Nephron progenitor cell (in vitro differentiated cells): ENCODE measurements at regions not wholly inside any gene's neighbourhood (a gene's known extent, or its start where the extent isn't known, plus 50 kb on each side); places are given as distances from the start of the nearest gene placed in this dataset.

Source experiments
- DNase-seq: peaks from one replicate; pipeline ENCODE4 v3.0.0; 2021
- H3K27ac Mint-ChIP-seq: 2 replicates; pipeline ENCODE4 v1.8.0; 2021; ENCODE audit warnings: mild to moderate bottlenecking, moderate library complexity, mixed read lengths
- H3K27me3 Mint-ChIP-seq: 2 replicates; pipeline ENCODE4 v1.8.0; 2021; ENCODE audit warnings: mild to moderate bottlenecking, low read depth, mixed read lengths; ENCODE audit not compliant: poor library complexity
- H3K36me3 Mint-ChIP-seq: 2 replicates; pipeline ENCODE4 v1.8.0; 2021; ENCODE audit warnings: low read depth, mixed read lengths
- H3K4me1 Mint-ChIP-seq: 2 replicates; pipeline ENCODE4 v1.8.0; 2021; ENCODE audit warnings: mixed read lengths
- H3K4me3 Mint-ChIP-seq: 2 replicates; pipeline ENCODE4 v1.8.0; 2021; ENCODE audit warnings: mild to moderate bottlenecking, moderate library complexity, mixed read lengths
- H3K9me3 Mint-ChIP-seq: 2 replicates; pipeline ENCODE4 v1.8.0; 2021; ENCODE audit warnings: mild to moderate bottlenecking, moderate library complexity, mixed read lengths
- TF ChIP-seq, protein P1 (sequence below): fragments of 200-600 bp; sonication (generic); IDR thresholded peaks from 2 replicates; pipeline ENCODE4 v1.5.0; 2021; ENCODE audit warnings: antibody characterized with exemption

DNA sequence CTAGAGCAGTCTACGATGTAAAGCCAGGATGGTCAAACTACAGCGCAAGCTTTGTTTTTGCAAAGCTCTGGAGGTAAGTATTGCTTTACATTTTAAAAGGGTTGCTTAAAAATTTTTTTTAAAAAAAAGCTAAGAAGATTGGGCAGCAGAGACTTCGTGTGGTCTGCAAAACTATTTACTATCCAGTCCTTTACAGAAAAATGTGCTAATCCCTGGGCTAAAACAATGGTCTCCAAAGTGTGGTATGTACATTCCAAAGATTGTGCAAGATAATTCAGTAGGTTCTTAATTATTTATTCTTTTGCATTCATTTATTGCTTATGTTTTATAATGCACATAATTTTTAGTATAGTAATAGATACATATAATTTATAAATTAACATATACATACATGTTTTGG lies 113.2 kb downstream of the MFAP3L start:
- TF ChIP-seq, protein P1, sequence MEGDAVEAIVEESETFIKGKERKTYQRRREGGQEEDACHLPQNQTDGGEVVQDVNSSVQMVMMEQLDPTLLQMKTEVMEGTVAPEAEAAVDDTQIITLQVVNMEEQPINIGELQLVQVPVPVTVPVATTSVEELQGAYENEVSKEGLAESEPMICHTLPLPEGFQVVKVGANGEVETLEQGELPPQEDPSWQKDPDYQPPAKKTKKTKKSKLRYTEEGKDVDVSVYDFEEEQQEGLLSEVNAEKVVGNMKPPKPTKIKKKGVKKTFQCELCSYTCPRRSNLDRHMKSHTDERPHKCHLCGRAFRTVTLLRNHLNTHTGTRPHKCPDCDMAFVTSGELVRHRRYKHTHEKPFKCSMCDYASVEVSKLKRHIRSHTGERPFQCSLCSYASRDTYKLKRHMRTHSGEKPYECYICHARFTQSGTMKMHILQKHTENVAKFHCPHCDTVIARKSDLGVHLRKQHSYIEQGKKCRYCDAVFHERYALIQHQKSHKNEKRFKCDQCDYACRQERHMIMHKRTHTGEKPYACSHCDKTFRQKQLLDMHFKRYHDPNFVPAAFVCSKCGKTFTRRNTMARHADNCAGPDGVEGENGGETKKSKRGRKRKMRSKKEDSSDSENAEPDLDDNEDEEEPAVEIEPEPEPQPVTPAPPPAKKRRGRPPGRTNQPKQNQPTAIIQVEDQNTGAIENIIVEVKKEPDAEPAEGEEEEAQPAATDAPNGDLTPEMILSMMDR: no peak
- Mint-ChIP-seq H3K27me3 (no peaks in the 10 kb centered on the region), H3K36me3 (no peaks in the 10 kb centered on the region), H3K9me3 (peaks cover 20% of the 10 kb centered on the region), H3K4me3 (no peak overlapping the region), H3K27ac (no peak overlapping the region), H3K4me1 (no peaks in the 10 kb centered on the region)
- DNase-seq: no peak

DNA sequence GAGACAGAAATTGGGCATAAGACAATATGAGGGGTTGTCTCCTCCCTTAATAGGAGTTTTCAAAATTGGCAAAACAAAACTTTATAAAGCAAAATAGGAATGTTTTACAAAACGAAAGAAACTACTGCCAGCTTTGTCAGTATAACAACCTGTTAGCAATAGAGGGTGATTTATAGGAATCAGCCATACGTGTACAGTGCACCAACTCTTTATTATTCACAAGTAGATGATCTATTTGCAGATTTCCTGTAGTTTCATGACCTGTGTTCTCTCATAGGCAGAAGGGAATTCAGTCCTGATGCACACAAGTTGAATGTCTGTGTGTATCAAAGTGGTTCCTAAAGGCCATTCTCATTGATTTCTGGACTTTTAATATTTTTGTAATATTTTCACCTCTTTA lies 116.3 kb downstream of the MFAP3L start:
- TF ChIP-seq, protein P1: no peak
- DNase-seq: no peak
- no peak overlapping the region for H3K4me3 Mint-ChIP-seq
- H3K4me1 Mint-ChIP-seq: no peaks in the 10 kb centered on the region
- no peaks in the 10 kb centered on the region for H3K27me3 Mint-ChIP-seq
- H3K9me3 Mint-ChIP-seq: peaks cover 8% of the 10 kb centered on the region
- H3K27ac Mint-ChIP-seq: no peak overlapping the region
- H3K36me3 Mint-ChIP-seq: no peaks in the 10 kb centered on the region

DNA sequence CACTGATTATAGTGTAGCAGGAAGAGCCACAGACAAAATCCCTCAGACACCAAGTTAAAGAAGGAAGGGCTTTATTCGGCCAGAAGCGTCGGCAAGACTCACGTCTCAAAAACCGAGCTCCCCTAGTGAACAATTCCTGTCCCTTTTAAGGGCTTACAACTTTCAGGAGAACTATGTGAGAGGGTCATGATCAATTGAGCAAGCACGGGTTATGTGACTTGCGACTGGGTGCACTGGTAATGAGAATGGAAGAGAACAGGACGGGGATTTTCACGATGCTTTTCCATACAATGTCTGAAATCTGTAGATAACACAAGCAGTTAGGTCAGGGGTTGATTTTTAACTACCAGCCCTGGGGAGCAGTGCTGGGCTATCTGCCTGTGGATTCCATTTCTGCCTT lies 116.7 kb downstream of the MFAP3L start:
- no peak overlapping the region for H3K4me3 Mint-ChIP-seq
- no peak for DNase-seq
- H3K27me3 Mint-ChIP-seq: no peaks in the 10 kb centered on the region
- peak overlapping the region; percentile 7 for H3K27ac Mint-ChIP-seq
- peaks cover 8% of the 10 kb centered on the region for H3K9me3 Mint-ChIP-seq
- TF ChIP-seq, protein P1: no peak
- no peaks in the 10 kb centered on the region for H3K4me1 Mint-ChIP-seq
- H3K36me3 Mint-ChIP-seq: no peaks in the 10 kb centered on the region

DNA sequence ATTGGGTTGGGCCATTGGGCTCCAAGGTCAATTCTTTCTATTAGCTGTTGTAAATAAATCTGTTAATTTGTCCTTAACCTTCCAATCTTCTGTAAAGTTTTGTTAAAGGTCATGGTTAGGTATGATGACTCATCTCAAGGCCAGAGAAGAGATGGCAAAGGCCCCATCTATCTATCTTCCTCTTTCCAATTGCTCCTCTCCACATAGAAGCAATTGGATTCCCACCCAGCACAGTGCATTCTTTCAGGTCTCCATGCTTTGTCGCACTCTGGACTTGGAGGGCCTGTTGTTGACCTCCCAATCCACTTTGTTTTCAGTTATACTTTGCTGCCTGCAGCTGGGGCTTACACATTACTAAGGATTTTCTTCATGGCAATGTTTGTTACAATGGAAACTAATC lies 118.5 kb downstream of the MFAP3L start:
- Mint-ChIP-seq H3K4me1 (no peaks in the 10 kb centered on the region), H3K9me3 (no peaks in the 10 kb centered on the region)

DNA sequence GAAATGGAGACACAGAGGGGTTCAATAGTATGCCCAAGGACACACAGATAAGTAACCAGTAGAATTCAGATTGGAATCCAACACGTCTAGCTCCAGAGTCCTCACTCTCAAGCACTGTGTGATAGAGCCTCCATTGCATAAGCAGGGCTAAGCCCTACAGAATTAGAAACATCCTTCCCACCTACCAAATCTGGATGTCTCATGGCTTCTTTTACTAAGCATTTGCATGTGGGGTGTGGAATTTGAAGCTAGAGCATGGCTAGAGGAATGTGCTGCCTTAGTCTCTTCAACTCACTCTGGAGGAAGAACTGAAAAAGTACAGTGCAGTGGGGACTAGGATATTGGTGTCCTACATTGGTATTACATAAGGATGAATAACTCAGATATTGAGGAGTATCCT lies 119.4 kb downstream of the MFAP3L start:
- Mint-ChIP-seq H3K27ac (no peak overlapping the region), H3K4me1 (no peaks in the 10 kb centered on the region), H3K9me3 (no peaks in the 10 kb centered on the region), H3K27me3 (peaks cover 4% of the 10 kb centered on the region), H3K36me3 (no peaks in the 10 kb centered on the region), H3K4me3 (no peak overlapping the region)
- no peak for DNase-seq
- TF ChIP-seq, protein P1: no peak

More for the DNA sequence above, 118.5 kb downstream of the MFAP3L start:
- H3K27ac Mint-ChIP-seq: no peak overlapping the region
- H3K4me3 Mint-ChIP-seq: no peak overlapping the region
- no peak for DNase-seq
- TF ChIP-seq, protein P1: no peak
- H3K27me3 Mint-ChIP-seq: no peaks in the 10 kb centered on the region
- no peaks in the 10 kb centered on the region for H3K36me3 Mint-ChIP-seq

DNA sequence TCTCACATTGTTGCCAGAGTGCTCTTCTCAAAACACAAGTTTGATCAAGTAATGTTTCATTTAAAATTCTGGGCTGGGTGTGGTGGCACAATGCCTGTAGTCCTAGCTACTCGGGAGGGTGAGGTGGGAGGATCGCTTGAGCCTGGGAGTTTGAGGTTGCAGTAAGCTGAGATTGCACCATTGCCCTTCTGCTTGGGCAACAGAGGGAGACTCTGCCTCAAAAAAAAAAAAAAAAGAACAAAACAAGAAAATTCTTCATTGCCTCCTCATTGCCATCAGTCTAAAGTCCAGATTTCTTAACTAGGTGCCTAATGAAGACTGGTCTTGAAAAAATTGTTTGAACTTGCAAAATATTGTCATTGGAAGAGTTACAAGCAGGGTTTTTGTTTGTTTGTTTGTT lies 120.1 kb downstream of the MFAP3L start:
- TF ChIP-seq, protein P1: no peak
- peaks cover 4% of the 10 kb centered on the region for H3K27me3 Mint-ChIP-seq

More for the DNA sequence above, 120.1 kb downstream of the MFAP3L start:
- DNase-seq: no peak
- Mint-ChIP-seq H3K36me3 (no peaks in the 10 kb centered on the region), H3K4me3 (no peak overlapping the region), H3K27ac (no peak overlapping the region), H3K4me1 (no peaks in the 10 kb centered on the region), H3K9me3 (no peaks in the 10 kb centered on the region)
